K562 (cell line): ENCODE measurements at regions not wholly inside any gene's neighbourhood (a gene's known extent, or its start where the extent isn't known, plus 50 kb on each side); places are given as distances from the start of the nearest gene placed in this dataset.

Experiments used
- ATAC-seq: fragments of 200-7000 bp; cut with Tn5 transposase; 3 replicates; pipeline ENCODE4 v1.9.1; 2020; ENCODE audit warnings: moderate library complexity
- BruUV-seq: library from RNA; stranded (reverse); fragments of 400-500 nt; replicated peaks from 2 replicates; lab custom pipeline; 2021; lab: Mats Ljungman, UMichigan
- CTCF ChIA-PET: fragments of 300-600 bp; formaldehyde crosslinking; extraction: SDS; loops from one replicate; lab custom pipeline; 2021; ENCODE audit warnings: low intra/inter-chr PET ratio; lab: Yijun Ruan, JAX
- POLR2A ChIA-PET: fragments of 300-600, 350-650 bp; sonication (Branson Sonifier 250); formaldehyde crosslinking; extraction: SDS; loops from one replicate; lab custom pipeline; 2021; ENCODE audit warnings: antibody characterized with exemption, inconsistent platforms; lab: Yijun Ruan, JAX
- DNase-seq, 4 experiments: peaks; one replicate each; pipeline versions ENCODE4 v3.0.0 to v3.0.0-alpha.2; 2011 to 2018; ENCODE audit warnings: low spot score in 3 of 4, mixed read lengths in 3 of 4; ENCODE audit errors: extremely low read depth in 1 of 4
- FAIRE-seq: peaks from 2 replicates; lab custom pipeline; 2011; peaks lifted over from hg19 to GRCh38; lab: Jason Lieb, UNC
- H2AFZ ChIP-seq: 2 replicates; pipeline ENCODE4 v1.6.0; 2011; ENCODE audit warnings: low read depth, low read length, control low read depth, inconsistent platforms
- H3K27ac ChIP-seq: fragments of 200-600 bp; 3 replicates; pipeline ENCODE4 v1.8.0; 2011; ENCODE audit warnings: low read depth, mild to moderate bottlenecking, control low read depth, inconsistent platforms, low read length, moderate library complexity, mixed read lengths; ENCODE audit errors: extremely low read depth
- H3K27me3 ChIP-seq, 2 experiments: fragments of 300-600 bp in 1 of 2; 2 replicates in 1 of 2; 3 replicates in 1 of 2; pipeline versions ENCODE4 v1.6.0 to v1.8.0; 2011; ENCODE audit warnings: inconsistent platforms in 2 of 2, low read length in 2 of 2, mild to moderate bottlenecking in 1 of 2, mixed read lengths in 1 of 2, moderate library complexity in 1 of 2; ENCODE audit not compliant: control insufficient read depth in 2 of 2, insufficient read depth in 2 of 2
- H3K36me3 ChIP-seq: fragments of 300-600 bp; 3 replicates; pipeline ENCODE4 v1.8.0; 2011; ENCODE audit warnings: mild to moderate bottlenecking, low read length, inconsistent platforms; ENCODE audit not compliant: control insufficient read depth, insufficient read depth
- H3K4me1 ChIP-seq, 2 experiments: fragments of 200-600 bp in 1 of 2; replicated peaks in 1 of 2; 2 replicates in 1 of 2; 3 replicates in 1 of 2; pipeline versions ENCODE4 v1.5.1 to v1.8.0; 2011; ENCODE audit warnings: inconsistent platforms in 2 of 2, low read length in 2 of 2, mild to moderate bottlenecking in 1 of 2, mixed read lengths in 1 of 2, moderate library complexity in 1 of 2; ENCODE audit not compliant: control insufficient read depth in 2 of 2, insufficient read depth in 2 of 2
- H3K4me2 ChIP-seq: 2 replicates; pipeline ENCODE4 v1.6.1; 2011; ENCODE audit warnings: low read length, control low read depth, inconsistent platforms, mixed read lengths; ENCODE audit not compliant: insufficient read depth
- H3K4me3 ChIP-seq: fragments of 200-600 bp; sonication (generic), shearing (Covaris generic); 2 replicates; pipeline ENCODE4 v1.5.1; 2016; ENCODE audit warnings: control low read depth, inconsistent platforms
- H3K79me2 ChIP-seq: fragments of 200-600 bp; 3 replicates; pipeline ENCODE4 v1.8.0; 2011; ENCODE audit warnings: low read length, inconsistent platforms; ENCODE audit not compliant: control insufficient read depth, insufficient read depth
- H3K9ac ChIP-seq, 2 experiments: 2 replicates each; pipeline versions ENCODE4 v1.6.0 to v1.6.1; 2011; ENCODE audit warnings: low read depth in 2 of 2, low read length in 2 of 2, control low read depth in 1 of 2, inconsistent platforms in 1 of 2, mild to moderate bottlenecking in 1 of 2, mixed read lengths in 1 of 2; ENCODE audit not compliant: insufficient read depth in 1 of 2
- H3K9me1 ChIP-seq: one replicate; pipeline ENCODE4 v1.6.0; 2011; ENCODE audit warnings: inconsistent platforms, mild to moderate bottlenecking, low read length, moderate library complexity; ENCODE audit not compliant: control insufficient read depth, insufficient read depth
- H3K9me3 ChIP-seq: replicated peaks from 2 replicates; pipeline ENCODE4 v1.5.1; 2011; ENCODE audit warnings: low read depth, low read length, inconsistent platforms; ENCODE audit not compliant: control insufficient read depth, insufficient read depth
- H4K20me1 ChIP-seq: replicated peaks from 2 replicates; pipeline ENCODE4 v1.6.1; 2011; ENCODE audit warnings: low read length, inconsistent platforms, mixed read lengths; ENCODE audit not compliant: control insufficient read depth, insufficient read depth
- ETS2 ChIP-seq: IDR thresholded peaks from 2 replicates; pipeline ENCODE4 v1.6.1; 2016; ENCODE audit warnings: borderline replicate concordance, missing genetic modification characterization, mild to moderate bottlenecking, moderate library complexity, missing compliant biosample characterization; ENCODE audit not compliant: poor library complexity, severe bottlenecking
- FIP1L1 ChIP-seq: fragments of 200-400 bp; formaldehyde crosslinking; IDR thresholded peaks from 2 replicates; pipeline ENCODE4 v1.6.1; 2018; ENCODE audit warnings: mild to moderate bottlenecking, low read depth, low read length; ENCODE audit not compliant: poor library complexity, severe bottlenecking
- PCBP2 ChIP-seq: fragments of 200-400 bp; formaldehyde crosslinking; IDR thresholded peaks from 2 replicates; pipeline ENCODE4 v1.6.1; 2018; ENCODE audit warnings: low read length, low read depth, mild to moderate bottlenecking, moderate library complexity; ENCODE audit not compliant: poor library complexity, severe bottlenecking
- POLR3A ChIP-seq: IDR thresholded peaks from 2 replicates; pipeline ENCODE4 v1.6.1; 2011; ENCODE audit warnings: borderline replicate concordance, mild to moderate bottlenecking, moderate library complexity; ENCODE audit not compliant: insufficient read length, insufficient read depth; ENCODE audit errors: extremely low read depth
- ZBTB43 ChIP-seq: sonication (generic); formaldehyde crosslinking; IDR thresholded peaks from 2 replicates; pipeline ENCODE4 v1.8.0; 2023; ENCODE audit warnings: mild to moderate bottlenecking, missing genetic modification reagents
- ZNF239 ChIP-seq: fragments of 250-450 bp; sonication (Bioruptor Pico); IDR thresholded peaks from 2 replicates; pipeline ENCODE4 v1.4.0; 2020; ENCODE audit warnings: mild to moderate bottlenecking
- ZNF551 ChIP-seq: fragments of 250-450 bp; sonication (Bioruptor Pico); IDR thresholded peaks from 2 replicates; pipeline ENCODE4 v1.5.0; 2021; ENCODE audit warnings: mild to moderate bottlenecking, moderate library complexity
- in situ Hi-C: fragments of 300-500 bp; cut with MboI; formaldehyde crosslinking; loops from 4 replicates; pipeline ENCODE4 v1.15.0; 2018; ENCODE audit warnings: inconsistent platforms, mixed read lengths
- intact Hi-C: fragments of 100-400 bp; cut with micrococcal nuclease; formaldehyde crosslinking; loops from 2 replicates; pipeline ENCODE4 v1.14.2; 2022

- no peak for DNase-seq
- no peaks in the 10 kb centered on the region for H3K9me3 ChIP-seq
Measured at GRCh38 chr16:50868577-50868976, 126.7 kb downstream of the CYLD start.

More at GRCh38 chr16:50868577-50868976, 126.7 kb downstream of the CYLD start:
- BruUV-seq = no TSS peak
- no peak for TF ChIP-seq POLR3A
- no peak for TF ChIP-seq ETS2 (tag)
- TF ChIP-seq ZNF239 (CRISPR knock-in tag) = no peak
- no peak for TF ChIP-seq PCBP2
- no peak for TF ChIP-seq ZNF551 (CRISPR knock-in tag)
- no peak for TF ChIP-seq ZBTB43
- TF ChIP-seq FIP1L1 = no peak
- in situ Hi-C loops = no loop called here
- H3K4me2 ChIP-seq = no peak overlapping the region
- H3K27ac ChIP-seq = no peak overlapping the region
- no peak overlapping the region for H3K4me3 ChIP-seq
- no peaks in the 10 kb centered on the region for H3K79me2 ChIP-seq
- CTCF ChIA-PET = no interaction called here
- no peak for ATAC-seq
- no peaks in the 10 kb centered on the region for H3K36me3 ChIP-seq
- H4K20me1 ChIP-seq = no peaks in the 10 kb centered on the region
- no peak overlapping the region for H2AFZ ChIP-seq
- FAIRE-seq = no peak
- H3K4me1 ChIP-seq = no peaks in the 10 kb centered on the region
- POLR2A ChIA-PET = no interaction called here
- H3K9me1 ChIP-seq = no peaks in the 10 kb centered on the region
- no peak overlapping the region for H3K9ac ChIP-seq
- intact Hi-C loops = no loop called here
- peaks cover 0 to 5% of the 10 kb centered on the region in 2 experiments; a peak in 1 of 5 replicates for H3K27me3 ChIP-seq
